Activated B cell treated with CpG ODN at 0.5 μM for 24 hours (primary cell): ENCODE measurements at regions not wholly inside any gene's neighbourhood (a gene's known extent, or its start where the extent isn't known, plus 50 kb on each side); places are given as distances from the start of the nearest gene placed in this dataset.

ENCODE experiments used
- ATAC-seq: fragments of 200-7000 bp; cut with Tn5 transposase; one replicate; pipeline ENCODE4 v1.10.0; 2021; ENCODE audit warnings: low read depth, mild to moderate bottlenecking, moderate library complexity
- CTCF ChIA-PET: fragments of 350-600 bp; sonication (Branson Sonifier 250); formaldehyde crosslinking; loops from one replicate; lab custom pipeline; 2021; ENCODE audit warnings: antibody characterized with exemption; lab: Charles Lee
- POLR2A ChIA-PET: fragments of 350-600 bp; sonication (Branson Sonifier 250); formaldehyde crosslinking; loops from one replicate; lab custom pipeline; 2021; ENCODE audit warnings: antibody characterized with exemption; lab: Charles Lee
- DNase-seq: peaks from one replicate; pipeline ENCODE4 v3.0.0; 2022
- H3K27ac Mint-ChIP-seq: one replicate; pipeline ENCODE4 v1.8.0; 2020; ENCODE audit warnings: mixed read lengths
- H3K27me3 Mint-ChIP-seq: one replicate; pipeline ENCODE4 v1.8.0; 2021; ENCODE audit warnings: mixed read lengths
- H3K36me3 Mint-ChIP-seq: one replicate; pipeline ENCODE4 v1.8.0; 2021; ENCODE audit warnings: low read depth, mixed read lengths
- H3K4me1 Mint-ChIP-seq: one replicate; pipeline ENCODE4 v1.8.0; 2021; ENCODE audit warnings: mixed read lengths
- H3K4me3 Mint-ChIP-seq: one replicate; pipeline ENCODE4 v1.8.0; 2020; ENCODE audit warnings: mild to moderate bottlenecking, mixed read lengths
- H3K9me3 Mint-ChIP-seq: one replicate; pipeline ENCODE4 v1.8.0; 2020; ENCODE audit warnings: mixed read lengths
- intact Hi-C: fragments of 100-400 bp; cut with micrococcal nuclease; formaldehyde crosslinking; loops from one replicate; pipeline ENCODE4 v1.15.1; 2024
- TF ChIP-seq, protein P1 (sequence below): fragments of 200-600 bp; IDR thresholded peaks from one replicate; pipeline ENCODE4 v1.8.0; 2022; ENCODE audit warnings: antibody characterized with exemption, mild to moderate bottlenecking

DNA sequence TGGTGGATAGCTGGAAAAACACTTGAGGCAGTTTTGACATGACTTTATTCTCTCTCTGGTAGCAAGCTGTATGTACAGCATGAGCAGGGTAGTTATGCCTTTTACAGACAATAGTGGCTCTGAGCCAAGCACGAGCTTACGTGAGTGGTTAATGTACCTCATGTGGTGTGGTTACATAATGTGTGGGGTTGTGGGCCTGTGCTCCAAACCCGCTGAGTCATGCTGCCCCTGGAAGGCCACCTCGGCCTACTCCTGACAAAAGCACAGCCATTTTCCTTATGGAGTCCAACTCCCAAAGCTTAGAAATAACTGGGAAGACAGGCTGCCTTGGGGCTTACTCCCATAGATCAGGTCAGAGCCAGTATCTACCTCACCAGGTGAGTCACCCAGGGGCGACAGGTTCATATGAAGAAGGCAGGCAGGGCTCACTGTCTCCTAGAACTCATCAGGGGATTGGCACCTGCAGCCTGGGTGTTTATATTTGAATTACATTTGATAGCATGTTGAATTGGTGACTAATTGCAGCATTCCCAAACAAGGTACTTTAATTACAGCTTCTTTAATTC is 404.5 kb downstream of the ADRA2A start:
- intact Hi-C loops = no loop called here
- POLR2A ChIA-PET = no interaction called here

DNA sequence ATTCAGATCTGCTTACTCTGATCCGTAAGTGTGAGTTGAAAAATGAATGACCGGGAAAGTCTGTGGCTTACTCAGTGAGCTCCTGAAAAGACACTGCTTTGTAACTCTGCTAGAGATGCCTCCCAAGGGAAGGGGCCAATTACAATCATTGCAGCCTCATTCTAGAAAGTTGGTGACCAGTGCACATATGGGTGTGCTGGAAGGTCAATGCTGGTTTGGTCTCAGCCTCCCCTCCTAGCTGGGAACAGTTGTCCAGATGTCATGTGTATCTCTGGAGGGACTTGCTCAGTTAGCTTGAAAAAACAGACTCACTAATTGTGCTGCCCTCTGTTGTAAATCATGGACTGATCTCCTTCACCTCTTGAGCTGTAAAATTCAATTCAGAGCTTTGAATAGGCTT is 405.0 kb downstream of the ADRA2A start:
- POLR2A ChIA-PET = no interaction called here
- Mint-ChIP-seq H3K27ac (no peak overlapping the region), H3K9me3 (no peaks in the 10 kb centered on the region), H3K4me3 (no peak overlapping the region), H3K4me1 (no peaks in the 10 kb centered on the region), H3K36me3 (no peaks in the 10 kb centered on the region), H3K27me3 (peaks cover 2% of the 10 kb centered on the region)
- TF ChIP-seq, protein P1, sequence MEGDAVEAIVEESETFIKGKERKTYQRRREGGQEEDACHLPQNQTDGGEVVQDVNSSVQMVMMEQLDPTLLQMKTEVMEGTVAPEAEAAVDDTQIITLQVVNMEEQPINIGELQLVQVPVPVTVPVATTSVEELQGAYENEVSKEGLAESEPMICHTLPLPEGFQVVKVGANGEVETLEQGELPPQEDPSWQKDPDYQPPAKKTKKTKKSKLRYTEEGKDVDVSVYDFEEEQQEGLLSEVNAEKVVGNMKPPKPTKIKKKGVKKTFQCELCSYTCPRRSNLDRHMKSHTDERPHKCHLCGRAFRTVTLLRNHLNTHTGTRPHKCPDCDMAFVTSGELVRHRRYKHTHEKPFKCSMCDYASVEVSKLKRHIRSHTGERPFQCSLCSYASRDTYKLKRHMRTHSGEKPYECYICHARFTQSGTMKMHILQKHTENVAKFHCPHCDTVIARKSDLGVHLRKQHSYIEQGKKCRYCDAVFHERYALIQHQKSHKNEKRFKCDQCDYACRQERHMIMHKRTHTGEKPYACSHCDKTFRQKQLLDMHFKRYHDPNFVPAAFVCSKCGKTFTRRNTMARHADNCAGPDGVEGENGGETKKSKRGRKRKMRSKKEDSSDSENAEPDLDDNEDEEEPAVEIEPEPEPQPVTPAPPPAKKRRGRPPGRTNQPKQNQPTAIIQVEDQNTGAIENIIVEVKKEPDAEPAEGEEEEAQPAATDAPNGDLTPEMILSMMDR = no peak
- DNase-seq = no peak
- intact Hi-C loops = no loop called here
- no peak for ATAC-seq
- CTCF ChIA-PET = no interaction called here

More for the DNA sequence above, 404.5 kb downstream of the ADRA2A start:
- no peaks in the 10 kb centered on the region for H3K4me1 Mint-ChIP-seq
- CTCF ChIA-PET = no interaction called here
- DNase-seq (no peak), ATAC-seq (no peak)
- TF ChIP-seq, protein P1 = no peak
- no peak overlapping the region for H3K27ac Mint-ChIP-seq
- H3K4me3 Mint-ChIP-seq = no peak overlapping the region
- peaks cover 2% of the 10 kb centered on the region for H3K27me3 Mint-ChIP-seq
- no peaks in the 10 kb centered on the region for H3K9me3 Mint-ChIP-seq
- H3K36me3 Mint-ChIP-seq = no peaks in the 10 kb centered on the region

DNA sequence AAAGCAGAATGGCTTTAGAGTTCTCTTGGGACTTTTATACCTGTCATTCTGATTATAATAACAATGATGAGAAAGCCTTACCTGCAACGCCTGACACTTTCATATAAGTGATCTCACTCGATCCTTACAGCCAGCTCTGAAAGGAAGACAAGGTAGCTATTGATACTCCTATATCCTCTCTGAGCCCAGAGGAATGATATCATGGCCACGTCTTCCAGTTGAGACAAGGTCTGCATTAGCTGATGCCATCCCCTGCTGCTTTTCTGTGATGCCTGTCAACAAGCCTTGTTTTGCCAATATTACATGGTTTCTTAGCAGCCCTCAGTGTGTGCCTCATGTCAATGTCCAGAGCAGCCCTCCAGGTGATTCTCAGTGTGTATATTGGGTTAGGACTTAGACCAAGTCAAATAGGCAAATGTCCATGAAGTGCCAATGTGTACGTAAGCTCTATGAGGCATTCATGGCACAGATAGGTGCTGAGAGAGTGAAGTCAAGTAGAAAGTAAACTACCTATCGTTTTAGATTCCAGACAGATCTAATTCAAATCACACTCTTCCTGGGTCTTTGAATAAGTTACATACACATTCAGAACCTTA is 405.9 kb downstream of the ADRA2A start:
- TF ChIP-seq, protein P1 = no peak
- Mint-ChIP-seq H3K4me3 (no peak overlapping the region), H3K36me3 (no peaks in the 10 kb centered on the region), H3K27me3 (peaks cover 2% of the 10 kb centered on the region), H3K27ac (no peak overlapping the region), H3K4me1 (no peaks in the 10 kb centered on the region), H3K9me3 (peaks cover 3% of the 10 kb centered on the region)
- POLR2A ChIA-PET = no interaction called here
- DNase-seq = no peak
- no peak for ATAC-seq
- CTCF ChIA-PET = no interaction called here
- intact Hi-C loops = no loop called here

DNA sequence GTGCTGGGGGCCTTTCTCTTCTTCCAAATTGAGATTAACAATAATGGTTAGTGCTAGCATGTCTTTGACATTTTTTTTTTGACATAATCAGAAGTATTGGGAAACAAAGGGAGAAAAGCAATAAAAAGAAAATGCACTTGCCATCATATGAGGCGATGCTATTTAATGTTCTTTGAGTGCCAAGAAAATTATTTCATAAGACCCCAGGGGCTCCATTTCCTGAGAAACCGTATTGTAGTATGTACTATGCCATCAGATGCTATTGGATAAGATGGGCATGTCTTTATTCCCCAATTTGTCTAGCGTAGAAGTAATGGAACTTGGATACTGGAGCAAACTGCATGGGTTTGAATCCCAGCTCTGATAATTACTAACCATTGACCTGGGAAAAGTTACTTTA is 408.9 kb downstream of the ADRA2A start:
- Mint-ChIP-seq H3K4me1 (no peaks in the 10 kb centered on the region), H3K4me3 (no peak overlapping the region), H3K27ac (no peak overlapping the region), H3K36me3 (no peaks in the 10 kb centered on the region), H3K9me3 (peaks cover 19% of the 10 kb centered on the region), H3K27me3 (no peaks in the 10 kb centered on the region)
- intact Hi-C loops = no loop called here
- ATAC-seq (no peak), DNase-seq (no peak)
- CTCF ChIA-PET = no interaction called here
- TF ChIP-seq, protein P1 = no peak
- POLR2A ChIA-PET = no interaction called here

DNA sequence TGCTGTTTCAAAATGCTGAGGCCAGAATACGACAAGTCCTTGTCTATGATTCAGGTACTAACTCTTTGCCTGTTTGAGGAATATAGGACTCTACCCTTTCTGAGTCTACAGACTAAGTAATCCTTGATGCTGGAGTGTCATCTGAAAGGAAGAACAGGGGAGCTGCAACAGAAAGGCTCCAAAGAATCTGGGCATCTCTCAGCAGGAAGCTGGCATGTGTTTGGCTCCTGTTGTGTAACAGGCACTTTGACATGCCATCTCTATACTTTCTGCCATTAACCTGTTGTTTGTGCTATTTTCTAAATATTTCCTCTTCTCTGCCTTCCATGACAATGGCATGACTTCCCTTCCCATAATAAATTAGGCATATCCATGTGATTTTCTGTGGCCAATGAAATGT is 409.5 kb downstream of the ADRA2A start:
- Mint-ChIP-seq H3K4me1 (no peaks in the 10 kb centered on the region), H3K27ac (no peak overlapping the region), H3K4me3 (no peak overlapping the region), H3K9me3 (peaks cover 23% of the 10 kb centered on the region), H3K27me3 (no peaks in the 10 kb centered on the region), H3K36me3 (no peaks in the 10 kb centered on the region)
- TF ChIP-seq, protein P1 = no peak
- DNase-seq = no peak
- ATAC-seq = no peak
- intact Hi-C loops = no loop called here
- ChIA-PET POLR2A (no interaction called here), CTCF (no interaction called here)
